Transverse colon (tissue), 4 donors: ENCODE measurements at regions not wholly inside any gene's neighbourhood (a gene's known extent, or its start where the extent isn't known, plus 50 kb on each side); places are given as distances from the start of the nearest gene placed in this dataset.

Experiments used
- DNase-seq: peaks from one replicate; pipeline ENCODE4 v3.0.0-alpha.2; 2019
- H3K27ac ChIP-seq, 4 donors: fragments of 200-600 bp; sonication (generic); 2 replicates each; pipeline ENCODE4 v1.5.1; 2016 to 2018; ENCODE audit warnings: inconsistent platforms in 4 of 4
- H3K27me3 ChIP-seq: fragments of 200-600 bp; sonication (generic); 2 replicates; pipeline ENCODE4 v1.5.1; 2017; ENCODE audit warnings: inconsistent platforms
- H3K36me3 ChIP-seq, 4 donors: fragments of 200-600 bp; sonication (generic); 2 replicates each; pipeline ENCODE4 v1.5.1; 2017 to 2019; ENCODE audit warnings: inconsistent platforms in 4 of 4
- H3K4me1 ChIP-seq, 4 donors: fragments of 200-600 bp; sonication (generic); 2 replicates each; pipeline ENCODE4 v1.5.1; 2017 to 2020; ENCODE audit warnings: inconsistent platforms in 4 of 4
- H3K4me3 ChIP-seq, 4 donors: fragments of 200-600 bp; sonication (generic); 1 replicate in 1 of 4; 2 replicates in 3 of 4; pipeline versions ENCODE4 v1.5.1 to v1.6.1; 2017 to 2019; ENCODE audit warnings: inconsistent platforms in 4 of 4
- H3K9me3 ChIP-seq, 2 donors: fragments of 200-600 bp; sonication (generic); 2 replicates each; pipeline ENCODE4 v1.5.1; 2017 to 2019; ENCODE audit warnings: inconsistent platforms in 2 of 2
- CTCF ChIP-seq, 5 experiments: fragments of 200-600 bp in 3 of 5; fragments of 450-650 bp in 2 of 5; sonication (generic) in 3 of 5; IDR thresholded peaks; 1 replicate in 2 of 5; 2 replicates in 3 of 5; pipeline ENCODE4 v1.5.1; 2016 to 2017; ENCODE audit warnings: antibody characterized with exemption in 5 of 5, inconsistent platforms in 3 of 5, mild to moderate bottlenecking in 2 of 5, moderate library complexity in 1 of 5
- EP300 ChIP-seq: sonication (generic); formaldehyde crosslinking; IDR thresholded peaks from one replicate; pipeline ENCODE4 v1.6.1; 2017; ENCODE audit warnings: antibody characterized with exemption, low read depth
- POLR2A ChIP-seq: fragments of 450-650 bp; IDR thresholded peaks from one replicate; pipeline ENCODE4 v1.6.1; 2016; ENCODE audit warnings: antibody characterized with exemption, mild to moderate bottlenecking, moderate library complexity
- POLR2AphosphoS5 ChIP-seq, 3 donors: sonication (generic); formaldehyde crosslinking; IDR thresholded peaks; one replicate each; pipeline ENCODE4 v1.6.1; 2016; ENCODE audit warnings: antibody characterized with exemption in 3 of 3
- WGBS, 2 donors: methylation state at CpG; one replicate each; pipeline ENCODE4 v1.1.5; 2018; ENCODE audit warnings: low coverage in 1 of 2; 5-methylcytosine and 5-hydroxymethylcytosine counted together
- in situ Hi-C, 4 donors: fragments of 200-750 bp; cut with MboI; loops; one replicate each; pipeline versions ENCODE4 v1.15.0 to v1.15.1; 2017; ENCODE audit warnings: low sequenced_read_pairs in 3 of 4, low pct_ligation_motif_present in 1 of 4, low pct_unique_long_range_greater_than_20kb in 1 of 4
- intact Hi-C: fragments of 100-400 bp; cut with DNase I; formaldehyde crosslinking; loops from one replicate; pipeline ENCODE4 v1.15.1; 2023; ENCODE audit warnings: low total_unique reads

GRCh38 chr11:120031612-120032600 is 106.0 kb downstream of the TRIM29 start:
- TF ChIP-seq POLR2AphosphoS5 (IDR thresholded peaks at IDR 0.05): no peak
- no peak for TF ChIP-seq CTCF (IDR thresholded peaks at IDR 0.05)
- TF ChIP-seq POLR2A: no peak
- no peak for TF ChIP-seq EP300
- Histone ChIP-seq H3K9me3 (no peaks in the 10 kb centered on the region), H3K4me1 (no peaks in the 10 kb centered on the region), H3K36me3 (no peaks in the 10 kb centered on the region), H3K4me3 (no peak overlapping the region), H3K27me3 (peaks cover 7% of the 10 kb centered on the region), H3K27ac (no peak overlapping the region)
- 63 to 65% methylated on average over 2 to 11 of the region's 11 CpGs for WGBS, 2 donors
- intact Hi-C loops: no loop called here
- no peak for DNase-seq
- in situ Hi-C loops: no loop called here

GRCh38 chr11:120031156-120031555 is 106.8 kb downstream of the TRIM29 start:
- 73 to 79% methylated on average over 4 to 11 of the region's 11 CpGs for WGBS, 2 donors
- no peak for DNase-seq

GRCh38 chr11:120030411-120030810 is 107.5 kb downstream of the TRIM29 start:
- TF ChIP-seq POLR2A (no peak), EP300 (no peak), POLR2AphosphoS5 (IDR thresholded peaks at IDR 0.05) (no peak), CTCF (IDR thresholded peaks at IDR 0.05) (no peak)
- intact Hi-C loops (no loop called here), in situ Hi-C loops (no loop called here)
- DNase-seq: no peak
- no peak overlapping the region for H3K27ac ChIP-seq
- peaks cover 8% of the 10 kb centered on the region for H3K27me3 ChIP-seq
- H3K36me3 ChIP-seq: no peaks in the 10 kb centered on the region
- H3K4me3 ChIP-seq: no peak overlapping the region
- H3K4me1 ChIP-seq: no peaks in the 10 kb centered on the region
- WGBS, 2 donors: 85% methylated on average over 4 of the region's 4 CpGs; no CpG with 5 or more reads in 1 of the 2 donors
- H3K9me3 ChIP-seq: no peaks in the 10 kb centered on the region

More at GRCh38 chr11:120031156-120031555, 106.8 kb downstream of the TRIM29 start:
- Histone ChIP-seq H3K4me1 (no peaks in the 10 kb centered on the region), H3K4me3 (no peak overlapping the region), H3K27ac (no peak overlapping the region), H3K9me3 (no peaks in the 10 kb centered on the region), H3K27me3 (peaks cover 8% of the 10 kb centered on the region), H3K36me3 (no peaks in the 10 kb centered on the region)
- TF ChIP-seq POLR2AphosphoS5 (IDR thresholded peaks at IDR 0.05): no peak
- no peak for TF ChIP-seq EP300
- TF ChIP-seq CTCF (IDR thresholded peaks at IDR 0.05): no peak
- TF ChIP-seq POLR2A: no peak
- intact Hi-C loops: no loop called here
- in situ Hi-C loops: no loop called here

GRCh38 chr11:120029321-120029720 is 108.6 kb downstream of the TRIM29 start:
- H3K9me3 ChIP-seq: no peaks in the 10 kb centered on the region
- intact Hi-C loops (no loop called here), in situ Hi-C loops (no loop called here)
- TF ChIP-seq CTCF (IDR thresholded peaks at IDR 0.05): no peak
- TF ChIP-seq EP300: no peak
- no peak for TF ChIP-seq POLR2AphosphoS5 (IDR thresholded peaks at IDR 0.05)
- no peak for TF ChIP-seq POLR2A
- H3K27me3 ChIP-seq: peaks cover 8% of the 10 kb centered on the region
- DNase-seq: no peak
- no peak overlapping the region for H3K4me3 ChIP-seq
- 40 to 75% methylated on average over 1 to 4 of the region's 4 CpGs for WGBS, 2 donors
- H3K4me1 ChIP-seq: no peaks in the 10 kb centered on the region
- no peak overlapping the region for H3K27ac ChIP-seq
- no peaks in the 10 kb centered on the region for H3K36me3 ChIP-seq
